NCI-H2081 (cell line): ENCODE measurements at regions not wholly inside any gene's neighbourhood (a gene's known extent, or its start where the extent isn't known, plus 50 kb on each side); places are given as distances from the start of the nearest gene placed in this dataset.

Experiments
- DNase-seq, 2 experiments: peaks; one replicate each; lab custom pipeline; 2025; lab: John Stamatoyannopoulos, UW

- no peak for DNase-seq
Measured at GRCh38 chr12:85509081-85509856, 229.2 kb downstream of the ALX1 start.

GRCh38 chr12:85509857-85510256 lies 229.8 kb downstream of the ALX1 start:
- no peak for DNase-seq

- no peak for DNase-seq
Measured at GRCh38 chr12:85516039-85516438, 236.0 kb downstream of the ALX1 start.

GRCh38 chr12:85516667-85517325 lies 236.8 kb downstream of the ALX1 start:
- DNase-seq = no peak

DNA sequence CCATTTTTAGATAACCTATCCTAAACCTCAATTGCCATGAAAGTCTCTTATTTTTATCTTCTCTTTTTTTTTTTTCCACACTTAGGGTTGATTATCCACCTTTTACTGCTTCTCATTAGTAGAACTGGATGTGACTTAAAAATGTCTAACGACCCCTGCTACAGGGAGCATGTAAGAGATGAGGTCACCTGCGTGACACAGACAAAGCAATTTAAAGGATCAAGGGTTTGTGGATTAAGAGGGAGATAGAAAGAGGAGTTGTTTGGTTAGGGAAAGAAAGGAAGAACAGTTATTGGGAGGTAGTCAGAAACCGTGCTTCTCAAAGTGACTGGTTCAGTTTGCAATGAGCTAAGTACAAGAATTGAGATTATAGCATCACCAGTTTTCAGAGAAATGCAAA lies 239.1 kb downstream of the ALX1 start:
- no peak for DNase-seq

- DNase-seq = no peak
Measured at GRCh38 chr12:85523197-85523596, 243.2 kb downstream of the ALX1 start.

DNA sequence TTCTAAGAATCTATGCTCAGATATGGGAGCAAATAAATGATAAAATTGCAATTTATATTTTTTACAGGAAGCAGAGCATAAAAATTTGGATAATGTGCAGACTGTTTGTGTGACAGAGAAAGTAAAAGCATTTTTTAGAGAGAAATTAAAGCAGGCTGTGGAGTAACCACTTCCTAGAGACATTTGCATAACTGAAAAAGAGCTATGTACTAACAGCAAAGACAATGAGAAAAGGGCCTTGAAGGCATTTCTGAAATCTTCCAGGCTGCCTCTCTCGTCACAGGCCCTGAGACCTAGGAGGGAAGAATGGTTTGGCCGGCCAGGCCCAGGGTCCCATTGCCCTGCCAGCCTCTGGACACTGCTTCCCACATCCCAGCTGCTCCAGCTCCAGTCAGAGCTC lies 247.2 kb downstream of the ALX1 start:
- no peak for DNase-seq

DNA sequence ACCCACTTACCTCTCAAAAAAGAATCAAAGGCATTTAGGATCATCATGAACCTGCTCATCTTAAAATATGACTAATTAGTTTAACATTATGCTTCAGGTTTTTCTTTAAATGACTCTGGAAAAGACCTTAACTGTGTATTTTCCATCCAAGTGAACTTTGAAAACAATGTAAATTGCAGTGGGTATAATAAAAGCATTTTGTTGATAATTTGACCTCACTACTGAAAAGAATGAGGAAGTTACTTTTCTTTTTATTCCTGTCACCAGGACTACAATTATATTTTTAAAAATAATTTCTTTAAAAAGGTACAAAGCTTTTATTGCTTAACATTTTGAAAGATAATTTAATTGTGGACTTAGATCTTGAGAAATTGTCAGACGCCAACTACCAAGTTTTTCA lies 249.9 kb downstream of the ALX1 start:
- DNase-seq = no peak

GRCh38 chr12:85530456-85530855 lies 250.4 kb downstream of the ALX1 start:
- no peak for DNase-seq

DNA sequence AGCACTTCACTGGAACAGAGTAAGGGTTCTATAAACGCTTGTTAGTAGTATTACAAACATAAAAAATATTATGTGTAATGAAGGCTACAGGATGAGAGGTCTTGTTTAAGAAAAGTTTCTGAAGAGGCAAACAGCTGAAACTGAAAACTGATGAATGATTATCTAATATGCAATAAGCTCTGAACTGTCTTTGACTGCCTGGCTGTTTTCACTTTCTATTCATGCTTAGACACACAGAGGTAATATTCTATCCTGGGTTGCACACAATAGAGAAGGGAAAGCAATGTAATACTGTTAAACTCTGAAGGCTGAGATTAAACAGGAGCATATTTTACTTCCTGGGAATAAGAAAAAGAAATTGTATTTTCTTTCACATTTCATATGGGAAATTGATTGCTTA lies 251.3 kb downstream of the ALX1 start:
- DNase-seq = no peak

DNA sequence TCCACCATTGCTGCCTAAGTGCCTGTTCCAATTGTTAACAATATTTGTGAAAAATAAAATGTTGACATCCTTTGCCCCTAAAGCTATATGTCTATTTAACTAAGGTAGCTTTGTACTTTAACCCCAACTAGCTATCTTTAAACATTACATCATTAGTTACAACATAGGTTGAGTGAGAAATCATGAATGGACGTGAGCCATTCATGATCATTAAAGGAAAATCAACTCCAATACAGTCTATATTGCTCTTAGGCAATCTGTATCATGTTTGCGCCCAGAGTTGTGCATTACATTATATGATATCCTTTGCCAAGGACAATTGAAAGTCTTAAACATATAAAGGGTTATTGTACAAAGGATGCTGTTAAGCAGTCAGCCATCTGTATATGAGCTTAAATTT lies 269.6 kb downstream of the ALX1 start:
- no peak for DNase-seq

DNA sequence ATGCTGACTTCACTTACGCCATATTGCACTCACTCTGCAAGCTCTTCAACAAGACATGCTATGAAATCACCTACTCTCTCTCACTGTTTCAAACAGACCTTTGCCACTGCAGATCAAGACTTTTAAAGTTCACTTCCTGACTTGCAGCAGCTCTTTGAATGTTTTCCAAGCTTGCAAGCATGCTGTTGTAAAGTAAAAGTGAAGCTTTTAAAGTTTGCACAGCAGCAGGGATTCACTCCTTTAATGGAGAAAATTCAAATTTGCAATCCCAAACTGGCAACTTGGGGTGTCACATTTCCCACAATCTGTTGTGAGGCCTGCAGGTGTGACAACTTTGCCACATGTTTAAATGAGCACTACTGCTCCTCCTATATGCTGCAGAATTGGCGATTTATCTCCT lies 270.9 kb downstream of the ALX1 start:
- no peak for DNase-seq

DNA sequence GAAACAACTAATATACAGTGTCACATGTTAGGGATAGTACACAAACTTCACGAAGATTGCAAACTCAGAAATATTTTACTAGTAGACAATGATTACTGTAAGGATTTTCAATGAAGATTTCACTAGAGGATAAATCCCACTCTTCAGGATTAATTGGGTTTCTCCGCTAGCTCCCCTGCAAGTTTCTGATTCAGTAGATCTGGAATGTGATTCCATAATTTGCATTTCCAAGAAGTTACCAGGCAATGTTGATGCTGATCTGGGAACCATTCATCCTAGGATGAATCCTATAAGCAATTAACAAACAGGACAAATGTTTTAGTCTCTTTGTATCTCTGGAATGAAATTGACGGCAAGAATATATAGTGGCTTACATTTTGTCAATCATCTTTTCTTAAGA lies 272.4 kb downstream of the ALX1 start:
- DNase-seq = no peak

GRCh38 chr12:85557850-85558249 lies 277.8 kb downstream of the ALX1 start:
- DNase-seq = no peak

DNA sequence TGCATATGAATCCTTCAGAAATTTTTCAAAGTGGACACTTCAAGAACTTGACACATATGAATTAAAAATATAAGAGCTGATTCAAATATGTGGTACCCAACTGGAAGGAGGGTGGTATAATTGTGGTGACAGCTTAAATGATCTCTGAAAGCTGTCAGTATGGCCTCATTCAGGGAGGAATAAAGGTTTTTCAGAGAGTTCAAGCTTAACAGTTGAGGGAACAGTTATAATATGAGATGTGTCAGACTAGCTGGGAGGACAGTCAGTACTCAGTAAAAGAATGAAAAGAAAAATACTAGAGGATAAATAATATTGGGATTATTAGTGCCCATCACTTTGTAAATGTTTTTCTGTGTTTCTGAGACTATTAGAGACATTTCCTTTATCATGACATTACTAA lies 277.5 kb downstream of the RASSF9 start:
- no peak for DNase-seq

DNA sequence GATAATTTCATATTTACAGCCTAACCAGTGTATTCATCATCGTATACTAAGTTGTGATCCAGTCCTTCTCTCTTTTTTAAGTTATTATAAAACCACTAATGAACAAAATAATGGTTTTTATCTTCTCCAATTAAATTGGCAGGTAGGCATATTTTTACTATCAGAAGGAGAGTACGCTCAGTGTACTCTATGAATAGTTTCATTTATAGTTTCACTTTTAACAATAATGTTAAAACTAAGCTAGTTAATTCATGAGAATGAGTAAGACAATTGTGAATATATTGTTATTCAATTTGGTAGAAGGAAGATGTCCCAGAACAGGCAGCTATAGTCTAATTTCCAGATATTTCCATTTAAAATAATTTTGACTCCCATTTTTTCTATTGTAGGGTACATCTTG lies 277.1 kb downstream of the RASSF9 start:
- DNase-seq = no peak

DNA sequence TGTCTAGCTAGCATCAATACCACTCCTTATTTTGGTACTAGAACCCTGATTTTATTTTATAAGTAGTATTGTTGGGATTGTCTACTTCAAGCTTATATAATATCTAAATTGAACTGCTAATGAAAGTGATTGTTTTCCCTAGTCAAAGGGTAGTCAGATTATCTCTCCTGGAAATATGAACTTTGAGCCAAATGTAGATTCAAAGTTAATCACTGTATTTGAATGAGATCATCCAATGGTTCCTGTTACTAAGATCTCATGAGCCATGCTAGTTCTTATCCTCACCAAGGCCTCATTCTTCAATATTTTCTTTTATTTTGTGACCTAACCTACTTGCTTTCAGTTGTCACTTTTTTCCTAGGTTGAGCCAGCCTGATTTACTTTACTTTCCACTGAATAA lies 276.7 kb downstream of the RASSF9 start:
- no peak for DNase-seq

GRCh38 chr12:85562765-85563164 lies 273.4 kb downstream of the RASSF9 start:
- no peak for DNase-seq

DNA sequence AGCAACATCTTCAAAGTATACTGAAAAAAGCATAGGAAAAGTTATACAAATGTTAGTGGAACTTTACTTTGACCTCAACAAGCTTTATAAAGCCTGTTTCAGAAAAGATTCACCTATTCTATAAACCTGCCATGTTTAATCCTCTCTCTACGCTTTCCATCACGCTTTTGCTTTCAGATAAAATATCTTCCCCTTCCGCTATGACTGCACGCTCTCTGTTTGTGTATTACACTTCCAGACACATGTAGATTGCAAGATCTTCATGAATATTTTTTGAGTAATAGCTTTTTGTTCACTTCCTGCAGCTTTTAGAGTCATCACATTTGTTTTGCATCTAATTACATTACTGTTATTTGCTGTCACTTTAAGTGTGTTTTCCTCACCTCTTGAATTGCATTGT lies 271.4 kb downstream of the RASSF9 start:
- no peak for DNase-seq

DNA sequence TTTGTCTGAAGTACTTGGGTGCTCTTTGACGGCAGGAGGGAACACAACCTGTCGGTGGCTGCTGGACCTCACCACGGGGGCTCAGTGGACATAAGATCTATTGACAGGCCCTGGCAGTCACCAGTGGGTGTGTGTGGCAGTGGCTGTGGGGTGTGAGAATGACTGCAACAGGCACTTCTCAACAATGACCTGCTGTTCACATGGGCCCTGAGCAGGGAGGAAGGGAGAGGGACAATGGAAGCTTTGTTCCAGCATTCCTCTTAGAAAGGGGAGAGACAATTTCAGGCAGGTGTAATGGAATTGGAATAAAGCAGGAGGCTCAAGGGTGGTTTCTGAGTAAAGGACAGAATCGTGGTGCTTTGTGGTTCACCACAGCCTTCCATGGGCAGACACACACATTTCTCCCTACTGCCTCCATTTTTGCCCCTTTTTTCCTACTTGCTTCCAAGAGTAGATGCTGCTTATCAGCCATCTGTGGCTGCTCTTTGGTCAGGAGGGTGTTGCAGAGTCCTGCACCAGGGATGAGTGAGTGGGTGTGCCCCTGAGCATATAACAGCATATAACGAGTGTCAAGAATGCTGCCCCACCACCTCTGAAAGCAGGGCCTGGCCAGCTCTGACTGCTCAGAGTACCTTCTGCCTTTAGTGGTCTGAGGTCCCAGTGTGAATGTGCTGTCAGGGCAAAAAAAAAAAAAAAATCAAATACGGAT lies 267.7 kb downstream of the RASSF9 start:
- DNase-seq = no peak

GRCh38 chr12:85569261-85569660 lies 266.9 kb downstream of the RASSF9 start:
- no peak for DNase-seq

GRCh38 chr12:85572956-85573355 lies 263.3 kb downstream of the RASSF9 start:
- DNase-seq = no peak

DNA sequence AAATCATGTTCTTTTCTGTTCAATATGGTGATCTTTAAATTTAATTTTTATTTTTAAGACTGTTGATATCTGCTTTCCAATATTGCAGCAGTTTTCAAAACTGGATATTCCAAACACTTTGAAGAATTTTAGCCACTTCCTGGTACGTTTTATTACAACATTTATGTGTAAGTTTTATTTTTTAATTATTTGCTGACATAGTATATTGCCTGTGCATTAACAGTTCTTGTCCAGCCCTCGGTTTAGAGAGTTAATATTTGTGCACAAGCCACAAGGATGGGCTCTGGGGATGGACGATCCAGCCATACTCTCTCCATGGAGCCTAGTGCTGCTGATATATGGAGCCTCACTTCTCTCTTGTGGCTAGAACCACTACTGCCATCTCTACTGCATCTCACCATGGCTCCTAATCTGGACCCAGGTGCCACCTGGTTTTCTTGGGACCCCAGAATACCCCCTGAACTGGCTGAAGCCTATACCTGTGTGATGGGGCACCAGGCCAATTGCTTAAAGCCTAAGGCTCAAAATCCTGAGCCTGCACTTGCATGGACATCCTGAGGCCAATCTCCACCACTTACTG lies 262.5 kb downstream of the RASSF9 start:
- DNase-seq = no peak
